Mammary epithelial cell (primary cell): ENCODE measurements at regions not wholly inside any gene's neighbourhood (a gene's known extent, or its start where the extent isn't known, plus 50 kb on each side); places are given as distances from the start of the nearest gene placed in this dataset.

Experiments used
- EZH2 ChIP-seq: IDR thresholded peaks from 2 replicates; pipeline ENCODE4 v1.6.1; 2012; ENCODE audit warnings: low read length, inconsistent platforms, borderline replicate concordance
- TF ChIP-seq, protein P1 (sequence below), 2 donors: IDR thresholded peaks in 1 of 2; conservative IDR thresholded peaks in 1 of 2; 2 replicates each; pipeline ENCODE4 v1.5.1; 2011 to 2012; ENCODE audit warnings: inconsistent platforms in 2 of 2, low read length in 2 of 2, mild to moderate bottlenecking in 2 of 2, control low read depth in 1 of 2, low read depth in 1 of 2; ENCODE audit not compliant: insufficient read depth in 1 of 2; ENCODE audit errors: extremely low read depth in 1 of 2

DNA sequence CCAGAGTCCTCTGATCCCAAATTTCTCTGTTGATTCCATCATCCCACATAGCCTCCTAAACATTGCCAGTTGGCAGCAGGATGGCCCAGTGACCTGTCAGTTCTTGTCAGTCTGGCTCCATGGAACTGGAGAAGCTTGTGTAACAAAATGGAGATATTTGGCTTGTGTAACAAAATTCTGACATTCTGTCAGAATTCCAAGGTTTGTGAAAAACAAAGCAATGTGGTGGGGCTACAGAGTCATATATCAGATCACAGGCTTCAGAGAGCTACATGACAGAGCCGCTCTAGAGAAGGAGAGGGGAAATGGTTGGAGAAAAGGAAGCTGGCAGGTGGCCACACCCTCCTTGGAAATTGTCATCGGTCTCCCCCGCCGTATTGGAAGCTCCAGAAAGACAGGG is 75.4 kb upstream of the MAN2A1 start:
- TF ChIP-seq, protein P1, sequence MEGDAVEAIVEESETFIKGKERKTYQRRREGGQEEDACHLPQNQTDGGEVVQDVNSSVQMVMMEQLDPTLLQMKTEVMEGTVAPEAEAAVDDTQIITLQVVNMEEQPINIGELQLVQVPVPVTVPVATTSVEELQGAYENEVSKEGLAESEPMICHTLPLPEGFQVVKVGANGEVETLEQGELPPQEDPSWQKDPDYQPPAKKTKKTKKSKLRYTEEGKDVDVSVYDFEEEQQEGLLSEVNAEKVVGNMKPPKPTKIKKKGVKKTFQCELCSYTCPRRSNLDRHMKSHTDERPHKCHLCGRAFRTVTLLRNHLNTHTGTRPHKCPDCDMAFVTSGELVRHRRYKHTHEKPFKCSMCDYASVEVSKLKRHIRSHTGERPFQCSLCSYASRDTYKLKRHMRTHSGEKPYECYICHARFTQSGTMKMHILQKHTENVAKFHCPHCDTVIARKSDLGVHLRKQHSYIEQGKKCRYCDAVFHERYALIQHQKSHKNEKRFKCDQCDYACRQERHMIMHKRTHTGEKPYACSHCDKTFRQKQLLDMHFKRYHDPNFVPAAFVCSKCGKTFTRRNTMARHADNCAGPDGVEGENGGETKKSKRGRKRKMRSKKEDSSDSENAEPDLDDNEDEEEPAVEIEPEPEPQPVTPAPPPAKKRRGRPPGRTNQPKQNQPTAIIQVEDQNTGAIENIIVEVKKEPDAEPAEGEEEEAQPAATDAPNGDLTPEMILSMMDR (conservative IDR thresholded peaks at IDR 0.05 in 1 of 2, IDR thresholded peaks at IDR 0.05 in 1 of 2; ENCODE audit: extremely low read depth in 1 of 2, insufficient read depth in 1 of 2, low read depth in 1 of 2, low read length in 2 of 2) = no peak
- no peak for TF ChIP-seq EZH2
